ENCODE measurements at regions not wholly inside any gene's neighbourhood (a gene's known extent, or its start where the extent isn't known, plus 50 kb on each side); places are given as distances from the start of the nearest gene placed in this dataset.

GRCh38 chr13:111048387-111048786 lies 66.7 kb upstream of the ARHGEF7 start:
- no peak overlapping the region for H3K27ac Mint-ChIP-seq
- POLR2A ChIA-PET = no interaction called here

GRCh38 chr13:111047326-111047725 lies 67.8 kb upstream of the ARHGEF7 start:
- no peak overlapping the region for H3K4me3 Mint-ChIP-seq
- H3K9me3 Mint-ChIP-seq (ENCODE audit: insufficient read depth) = no peaks in the 10 kb centered on the region
- ChIA-PET POLR2A (no interaction called here), CTCF (interaction anchor here (1.0 to 1.7 kb wide), 3 partner anchors 20 to 133 kb away, joined by 4 to 7 read pairs (median 6); no protein-coding TSS in a partner anchor)
- peaks cover under 1% of the 10 kb centered on the region for H3K27me3 Mint-ChIP-seq (ENCODE audit: low read depth)
- peaks cover 7% of the 10 kb centered on the region for H3K4me1 Mint-ChIP-seq (ENCODE audit: low read depth)
- ATAC-seq (no peak), DNase-seq (no peak)
- no peak overlapping the region for H3K27ac Mint-ChIP-seq
- no peaks in the 10 kb centered on the region for H3K36me3 Mint-ChIP-seq (ENCODE audit: low read depth)

More at GRCh38 chr13:111048387-111048786, 66.7 kb upstream of the ARHGEF7 start:
- ATAC-seq = no peak
- DNase-seq = no peak
- CTCF ChIA-PET = interaction anchor here (1.6 kb wide), 1 partner anchor 19 kb away, joined by 7 read pairs; no protein-coding TSS in a partner anchor
- H3K4me3 Mint-ChIP-seq = no peak overlapping the region
- peaks cover 7% of the 10 kb centered on the region for H3K4me1 Mint-ChIP-seq (ENCODE audit: low read depth)
- no peaks in the 10 kb centered on the region for H3K9me3 Mint-ChIP-seq (ENCODE audit: insufficient read depth)
- no peaks in the 10 kb centered on the region for H3K27me3 Mint-ChIP-seq (ENCODE audit: low read depth)
- H3K36me3 Mint-ChIP-seq (ENCODE audit: low read depth) = no peaks in the 10 kb centered on the region

GRCh38 chr13:111046590-111047141 lies 68.4 kb upstream of the ARHGEF7 start:
- Mint-ChIP-seq H3K27me3 (ENCODE audit: low read depth) (peaks cover 8% of the 10 kb centered on the region), H3K36me3 (ENCODE audit: low read depth) (no peaks in the 10 kb centered on the region), H3K9me3 (ENCODE audit: insufficient read depth) (no peaks in the 10 kb centered on the region), H3K4me3 (no peak overlapping the region), H3K4me1 (ENCODE audit: low read depth) (peaks cover 7% of the 10 kb centered on the region), H3K27ac (no peak overlapping the region)
- DNase-seq (no peak), ATAC-seq (peak; percentile 58)
- ChIA-PET POLR2A (interaction anchor here (1.4 kb wide), 1 partner anchor 334 kb away, joined by 3 read pairs; no protein-coding TSS in a partner anchor), CTCF (interaction anchor here (1.0 to 1.7 kb wide), 2 partner anchors 22 to 133 kb away, joined by 4 to 6 read pairs; no protein-coding TSS in a partner anchor)

GRCh38 chr13:111045170-111045569 lies 69.9 kb upstream of the ARHGEF7 start:
- CTCF ChIA-PET = no interaction called here
- POLR2A ChIA-PET = no interaction called here
- Mint-ChIP-seq H3K27me3 (ENCODE audit: low read depth) (peaks cover 8% of the 10 kb centered on the region), H3K9me3 (ENCODE audit: insufficient read depth) (no peaks in the 10 kb centered on the region), H3K27ac (no peak overlapping the region), H3K36me3 (ENCODE audit: low read depth) (no peaks in the 10 kb centered on the region), H3K4me3 (no peak overlapping the region), H3K4me1 (ENCODE audit: low read depth) (peaks cover 7% of the 10 kb centered on the region)
- DNase-seq (no peak), ATAC-seq (no peak)

DNA sequence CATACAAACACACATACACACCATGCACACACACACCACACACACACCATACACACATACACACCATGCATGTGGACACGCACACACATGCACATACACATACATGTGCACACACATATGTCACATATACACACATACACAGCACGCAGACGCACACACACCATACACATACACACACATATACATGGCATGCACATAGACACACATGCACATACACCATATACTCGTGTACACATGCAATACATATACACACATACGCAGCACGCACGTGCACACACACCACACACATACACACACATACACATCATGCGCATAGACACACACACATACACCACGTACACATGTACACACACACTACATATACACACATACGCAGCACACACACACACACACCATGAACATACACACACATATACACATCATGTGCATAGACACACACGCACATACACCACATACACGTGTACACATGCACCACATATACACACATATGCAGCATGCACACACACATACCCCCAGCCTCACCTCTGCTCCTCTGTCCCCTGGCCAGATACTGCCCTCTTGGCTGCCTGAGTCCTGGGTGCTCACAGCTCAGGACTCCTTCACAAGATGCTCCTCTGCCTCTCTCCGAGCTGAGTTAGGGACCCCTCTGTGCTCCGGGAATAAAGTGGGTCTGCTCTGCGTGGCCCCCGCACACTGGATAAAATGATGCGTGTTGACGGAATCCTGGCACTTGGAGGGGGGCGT lies 70.9 kb upstream of the ARHGEF7 start:
- POLR2A ChIA-PET = no interaction called here
- Mint-ChIP-seq H3K4me3 (no peak overlapping the region), H3K27ac (no peak overlapping the region), H3K27me3 (ENCODE audit: low read depth) (peaks cover 9% of the 10 kb centered on the region), H3K9me3 (ENCODE audit: insufficient read depth) (no peaks in the 10 kb centered on the region), H3K36me3 (ENCODE audit: low read depth) (no peaks in the 10 kb centered on the region), H3K4me1 (ENCODE audit: low read depth) (peaks cover 7% of the 10 kb centered on the region)
- CTCF ChIA-PET = no interaction called here
- DNase-seq = no peak
- no peak for ATAC-seq

DNA sequence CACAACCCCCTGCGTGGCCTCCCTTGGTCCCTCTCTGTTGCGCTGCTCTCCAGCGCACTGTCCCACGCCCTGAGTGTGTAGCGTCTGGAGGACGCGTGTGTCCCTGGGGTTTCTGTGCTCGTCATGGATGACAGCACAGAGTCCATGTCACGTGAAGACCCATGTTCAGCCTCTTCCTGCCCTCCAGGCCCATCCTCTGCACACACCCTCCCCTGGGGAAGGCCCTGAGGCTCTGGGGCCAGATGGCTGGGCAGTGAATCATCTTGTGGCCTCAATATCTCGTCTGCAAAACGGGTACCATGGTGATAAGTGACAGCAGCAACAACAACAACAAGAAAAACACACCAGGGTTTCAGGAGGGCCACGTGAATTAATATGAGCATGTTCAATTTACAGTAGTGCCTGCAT lies 71.5 kb upstream of the ARHGEF7 start:
- ChIA-PET POLR2A (no interaction called here), CTCF (no interaction called here)
- ATAC-seq (no peak), DNase-seq (no peak)
- Mint-ChIP-seq H3K27ac (no peak overlapping the region), H3K27me3 (ENCODE audit: low read depth) (peaks cover 12% of the 10 kb centered on the region), H3K9me3 (ENCODE audit: insufficient read depth) (no peaks in the 10 kb centered on the region), H3K4me1 (ENCODE audit: low read depth) (peaks cover 7% of the 10 kb centered on the region), H3K4me3 (no peak overlapping the region), H3K36me3 (ENCODE audit: low read depth) (no peaks in the 10 kb centered on the region)

DNA sequence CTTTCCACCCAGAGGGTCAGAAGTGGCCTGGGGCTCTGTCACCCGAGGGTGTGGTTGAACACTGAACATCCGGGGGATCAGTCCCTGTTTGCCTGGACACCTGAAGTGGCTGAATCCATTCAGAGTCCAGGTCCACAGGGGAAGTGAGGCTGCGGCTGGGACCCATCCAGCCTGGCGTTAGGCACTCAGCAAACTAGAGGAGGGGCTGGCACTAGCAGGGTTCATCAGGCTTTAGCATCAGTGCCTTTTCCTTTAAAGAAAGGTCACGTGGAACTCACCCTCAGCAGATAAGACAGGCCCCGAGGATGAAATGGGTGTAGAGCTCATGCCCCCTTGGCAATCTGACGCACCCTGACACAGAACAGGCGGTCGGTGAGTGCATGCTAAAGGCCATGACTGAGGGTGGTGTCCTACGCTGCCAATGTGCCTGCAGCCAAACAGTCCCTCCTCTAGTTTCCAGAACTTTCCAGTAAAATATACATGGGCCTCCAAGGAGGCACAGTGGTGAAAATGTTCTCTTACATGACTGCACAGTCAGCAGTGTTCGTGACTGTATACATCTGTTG lies 72.4 kb upstream of the ARHGEF7 start:
- ChIA-PET CTCF (no interaction called here), POLR2A (no interaction called here)
- DNase-seq (no peak), ATAC-seq (no peak)
- H3K4me3 Mint-ChIP-seq = no peak overlapping the region
- no peaks in the 10 kb centered on the region for H3K36me3 Mint-ChIP-seq (ENCODE audit: low read depth)
- H3K4me1 Mint-ChIP-seq (ENCODE audit: low read depth) = peaks cover 7% of the 10 kb centered on the region
- H3K9me3 Mint-ChIP-seq (ENCODE audit: insufficient read depth) = no peaks in the 10 kb centered on the region
- peaks cover 12% of the 10 kb centered on the region for H3K27me3 Mint-ChIP-seq (ENCODE audit: low read depth)
- no peak overlapping the region for H3K27ac Mint-ChIP-seq

- Mint-ChIP-seq H3K4me3 (no peak overlapping the region), H3K36me3 (ENCODE audit: low read depth) (no peaks in the 10 kb centered on the region), H3K9me3 (ENCODE audit: insufficient read depth) (no peaks in the 10 kb centered on the region), H3K27ac (no peak overlapping the region), H3K27me3 (ENCODE audit: low read depth) (peaks cover 16% of the 10 kb centered on the region), H3K4me1 (ENCODE audit: low read depth) (no peaks in the 10 kb centered on the region)
- CTCF ChIA-PET = no interaction called here
- no peak for ATAC-seq
- DNase-seq = no peak
- POLR2A ChIA-PET = no interaction called here
These were observed 74.3 kb upstream of the ARHGEF7 start for GRCh38 chr13:111040830-111041229.

- no peaks in the 10 kb centered on the region for H3K9me3 Mint-ChIP-seq (ENCODE audit: insufficient read depth)
- ATAC-seq (no peak), DNase-seq (no peak)
These were observed 75.4 kb upstream of the ARHGEF7 start for GRCh38 chr13:111039735-111040134.

DNA sequence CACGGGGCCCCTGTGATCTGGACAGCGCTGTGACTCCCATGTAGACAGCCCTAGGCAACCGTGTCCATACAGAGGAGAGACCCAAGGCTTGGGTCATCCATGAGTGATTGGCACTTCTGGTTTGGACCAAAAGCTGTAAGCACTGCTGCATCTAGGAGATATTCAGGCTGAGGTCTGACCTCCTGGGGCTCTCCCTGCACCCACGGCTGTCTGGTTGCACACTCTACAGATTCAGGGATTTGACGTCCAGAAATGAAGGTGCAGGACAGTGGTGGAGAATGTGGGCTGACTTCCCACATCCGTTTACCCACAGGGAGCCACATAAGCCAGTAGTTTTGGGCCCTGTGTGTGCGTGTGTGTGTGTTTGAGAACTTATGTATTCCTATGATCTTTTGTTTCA lies 76.2 kb upstream of the ARHGEF7 start:
- ChIA-PET POLR2A (no interaction called here), CTCF (interaction anchor here (1.2 kb wide), 1 partner anchor 94 kb away, joined by 3 read pairs; no protein-coding TSS in a partner anchor)

More at GRCh38 chr13:111039735-111040134, 75.4 kb upstream of the ARHGEF7 start:
- ChIA-PET CTCF (no interaction called here), POLR2A (no interaction called here)
- Mint-ChIP-seq H3K4me1 (ENCODE audit: low read depth) (no peaks in the 10 kb centered on the region), H3K27ac (no peak overlapping the region), H3K4me3 (no peak overlapping the region), H3K36me3 (ENCODE audit: low read depth) (no peaks in the 10 kb centered on the region), H3K27me3 (ENCODE audit: low read depth) (peaks cover 17% of the 10 kb centered on the region)

GRCh38 chr13:111037927-111038326 lies 77.2 kb upstream of the ARHGEF7 start:
- ChIA-PET CTCF (interaction anchor here (0.6 to 1.2 kb wide), 2 partner anchors 93 to 187 kb away, joined by 3 read pairs; no protein-coding TSS in a partner anchor), POLR2A (no interaction called here)
- Mint-ChIP-seq H3K4me3 (no peak overlapping the region), H3K27ac (no peak overlapping the region), H3K9me3 (ENCODE audit: insufficient read depth) (no peaks in the 10 kb centered on the region), H3K27me3 (ENCODE audit: low read depth) (peaks cover 23% of the 10 kb centered on the region), H3K36me3 (ENCODE audit: low read depth) (no peaks in the 10 kb centered on the region), H3K4me1 (ENCODE audit: low read depth) (no peaks in the 10 kb centered on the region)
- ATAC-seq (no peak), DNase-seq (no peak)

More for the DNA sequence above, 76.2 kb upstream of the ARHGEF7 start:
- no peak overlapping the region for H3K4me3 Mint-ChIP-seq
- DNase-seq (no peak), ATAC-seq (no peak)
- no peaks in the 10 kb centered on the region for H3K4me1 Mint-ChIP-seq (ENCODE audit: low read depth)
- H3K9me3 Mint-ChIP-seq (ENCODE audit: insufficient read depth) = no peaks in the 10 kb centered on the region
- peaks cover 23% of the 10 kb centered on the region for H3K27me3 Mint-ChIP-seq (ENCODE audit: low read depth)
- no peaks in the 10 kb centered on the region for H3K36me3 Mint-ChIP-seq (ENCODE audit: low read depth)
- no peak overlapping the region for H3K27ac Mint-ChIP-seq

DNA sequence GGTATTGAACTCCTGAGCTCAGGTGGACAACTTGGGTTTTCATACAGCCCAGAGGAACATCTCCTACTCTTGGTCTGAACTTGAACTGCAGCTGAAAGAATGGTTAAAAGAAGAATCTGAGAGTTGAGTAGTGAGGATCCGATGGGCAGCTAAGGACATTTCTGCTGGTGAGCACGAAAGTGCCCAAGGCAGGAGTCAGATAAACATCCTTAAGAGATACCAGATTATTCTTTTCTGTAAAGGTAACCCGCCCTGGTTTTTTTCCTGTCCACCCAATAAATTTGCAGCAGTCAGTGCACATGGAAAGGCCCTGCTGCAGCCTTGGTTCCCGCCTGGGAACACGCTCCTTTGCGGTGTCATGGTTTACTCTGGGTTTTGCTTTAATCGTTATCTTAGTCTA lies 78.4 kb upstream of the ARHGEF7 start:
- Mint-ChIP-seq H3K4me1 (ENCODE audit: low read depth) (no peaks in the 10 kb centered on the region), H3K9me3 (ENCODE audit: insufficient read depth) (no peaks in the 10 kb centered on the region), H3K4me3 (no peak overlapping the region), H3K36me3 (ENCODE audit: low read depth) (no peaks in the 10 kb centered on the region), H3K27me3 (ENCODE audit: low read depth) (peaks cover 15% of the 10 kb centered on the region), H3K27ac (no peak overlapping the region)
- DNase-seq = no peak
- ChIA-PET CTCF (no interaction called here), POLR2A (no interaction called here)
- ATAC-seq = no peak
